RWPE2 (cell line): ENCODE measurements at regions not wholly inside any gene's neighbourhood (a gene's known extent, or its start where the extent isn't known, plus 50 kb on each side); places are given as distances from the start of the nearest gene placed in this dataset.

ENCODE experiments used
- ATAC-seq: fragments of 200-7000 bp; cut with Tn5 transposase; 3 replicates; pipeline ENCODE4 v1.9.1; 2021; ENCODE audit warnings: low read depth
- DNase-seq: peaks from one replicate; pipeline ENCODE4 v3.0.0-alpha.2; 2020; ENCODE audit warnings: low spot score
- H3K27ac ChIP-seq: fragments of 450-650 bp; 2 replicates; pipeline ENCODE4 v1.5.1; 2017; ENCODE audit warnings: mild to moderate bottlenecking; ENCODE audit not compliant: poor library complexity, severe bottlenecking
- H3K27me3 ChIP-seq: fragments of 250-450 bp; sonication (Bioruptor Pico); 2 replicates; pipeline ENCODE4 v1.5.1; 2021; ENCODE audit warnings: mild to moderate bottlenecking, moderate library complexity; ENCODE audit not compliant: insufficient read depth, poor library complexity, severe bottlenecking
- H3K36me3 ChIP-seq: fragments of 250-450 bp; sonication (Bioruptor Pico); 2 replicates; pipeline ENCODE4 v1.5.1; 2020; ENCODE audit warnings: low read depth, mild to moderate bottlenecking, moderate library complexity
- H3K4me1 ChIP-seq: fragments of 250-450 bp; sonication (Bioruptor Pico); 2 replicates; pipeline ENCODE4 v1.5.1; 2021; ENCODE audit warnings: mild to moderate bottlenecking, moderate library complexity; ENCODE audit not compliant: insufficient read depth, poor library complexity, severe bottlenecking
- H3K4me3 ChIP-seq: fragments of 250-450 bp; sonication (Bioruptor Pico); 2 replicates; pipeline ENCODE4 v1.5.1; 2021; ENCODE audit warnings: mild to moderate bottlenecking, moderate library complexity; ENCODE audit not compliant: severe bottlenecking
- H3K9me3 ChIP-seq: fragments of 250-450 bp; sonication (Bioruptor Pico); 2 replicates; pipeline ENCODE4 v1.5.1; 2021; ENCODE audit warnings: mild to moderate bottlenecking, moderate library complexity; ENCODE audit not compliant: severe bottlenecking
- CTCF ChIP-seq: fragments of 450-650 bp; IDR thresholded peaks from one replicate; pipeline ENCODE4 v1.5.1; 2017; ENCODE audit warnings: mild to moderate bottlenecking, moderate library complexity; ENCODE audit not compliant: poor library complexity, severe bottlenecking

DNA sequence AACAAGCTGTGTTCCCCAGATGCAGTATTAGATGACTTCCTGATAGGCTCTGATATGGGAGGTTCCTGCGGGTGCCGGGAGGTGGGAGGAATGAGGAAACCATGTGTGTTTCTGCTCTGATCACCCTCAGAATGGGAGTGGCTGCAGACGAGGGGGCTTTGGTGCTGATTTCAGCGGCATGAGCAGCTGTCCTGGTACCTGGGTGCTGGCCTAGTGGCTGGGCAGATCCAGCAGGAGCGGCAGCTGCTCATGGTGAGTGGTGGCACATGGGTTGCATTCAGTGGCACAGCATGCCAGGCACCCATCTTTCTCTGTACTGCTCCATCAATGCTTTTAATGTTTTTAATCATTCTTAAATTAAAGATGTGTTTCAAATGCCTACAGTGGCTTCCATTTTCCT, 177.2 kb upstream of the NETO1 start:
- DNase-seq, result no peak
- ATAC-seq, result no peak
- Histone ChIP-seq H3K4me1 (no peaks in the 10 kb centered on the region), H3K36me3 (no peaks in the 10 kb centered on the region), H3K27me3 (no peaks in the 10 kb centered on the region), H3K9me3 (no peaks in the 10 kb centered on the region), H3K27ac (no peak overlapping the region), H3K4me3 (no peak overlapping the region)
- no peak for TF ChIP-seq CTCF

DNA sequence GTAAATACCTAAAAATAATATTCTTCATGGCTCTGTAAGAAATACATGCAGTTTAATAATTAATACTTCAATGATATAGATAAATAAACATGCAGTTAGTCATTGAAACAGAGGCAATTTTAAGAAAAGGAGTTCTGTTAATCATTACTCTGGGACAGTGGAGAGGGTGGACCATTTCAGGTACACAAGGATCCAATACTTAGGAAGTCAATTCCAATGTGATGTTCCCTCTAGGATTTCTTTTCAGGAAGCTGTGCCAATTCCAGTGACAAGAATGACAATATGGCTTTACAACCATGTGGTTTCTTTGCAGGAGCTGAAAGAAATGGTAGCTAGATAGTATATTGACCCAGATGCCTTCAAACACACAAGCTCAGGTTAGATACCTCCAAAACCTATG, 175.8 kb upstream of the NETO1 start:
- H3K36me3 ChIP-seq, result no peaks in the 10 kb centered on the region
- no peaks in the 10 kb centered on the region for H3K27me3 ChIP-seq
- no peaks in the 10 kb centered on the region for H3K9me3 ChIP-seq
- no peak overlapping the region for H3K4me3 ChIP-seq
- TF ChIP-seq CTCF, result no peak
- ATAC-seq (no peak), DNase-seq (no peak)
- H3K27ac ChIP-seq, result no peak overlapping the region
- no peaks in the 10 kb centered on the region for H3K4me1 ChIP-seq

- Histone ChIP-seq H3K4me3 (no peak overlapping the region), H3K9me3 (no peaks in the 10 kb centered on the region), H3K36me3 (no peaks in the 10 kb centered on the region), H3K27me3 (no peaks in the 10 kb centered on the region), H3K4me1 (no peaks in the 10 kb centered on the region), H3K27ac (no peak overlapping the region)
- ATAC-seq (no peak), DNase-seq (no peak)
- no peak for TF ChIP-seq CTCF
Measured at GRCh38 chr18:73043211-73043610, 175.4 kb upstream of the NETO1 start.

DNA sequence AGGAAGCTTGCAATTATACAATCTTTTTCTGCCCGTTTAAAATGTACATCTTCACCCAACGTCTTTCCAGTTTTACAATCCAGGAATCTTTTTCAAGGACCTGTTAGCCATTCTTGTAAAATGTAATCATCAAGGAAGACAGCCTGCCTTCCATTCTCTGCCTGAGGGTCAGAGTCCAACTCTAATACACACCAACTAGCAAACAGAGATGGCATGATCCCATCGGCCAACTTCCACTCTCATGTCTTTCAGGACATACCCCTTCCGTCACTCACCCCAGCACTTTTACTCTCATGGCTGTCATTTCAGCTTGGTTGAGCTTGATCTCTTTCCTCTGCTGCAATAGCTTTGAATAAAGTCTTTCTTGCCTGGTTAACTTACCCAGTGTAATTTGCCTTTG, 172.5 kb upstream of the NETO1 start:
- ATAC-seq (no peak), DNase-seq (no peak)
- H3K4me3 ChIP-seq, result no peak overlapping the region
- no peaks in the 10 kb centered on the region for H3K27me3 ChIP-seq
- no peaks in the 10 kb centered on the region for H3K9me3 ChIP-seq
- H3K36me3 ChIP-seq, result no peaks in the 10 kb centered on the region
- TF ChIP-seq CTCF, result no peak
- H3K27ac ChIP-seq, result no peak overlapping the region
- no peaks in the 10 kb centered on the region for H3K4me1 ChIP-seq

- ATAC-seq, result no peak
- Histone ChIP-seq H3K36me3 (no peaks in the 10 kb centered on the region), H3K27me3 (no peaks in the 10 kb centered on the region), H3K4me3 (no peak overlapping the region), H3K27ac (no peak overlapping the region), H3K4me1 (no peaks in the 10 kb centered on the region), H3K9me3 (no peaks in the 10 kb centered on the region)
- TF ChIP-seq CTCF, result no peak
- no peak for DNase-seq
Measured at GRCh38 chr18:73038336-73038735, 170.5 kb upstream of the NETO1 start.
